ENCODE measurements at regions not wholly inside any gene's neighbourhood (a gene's known extent, or its start where the extent isn't known, plus 50 kb on each side); places are given as distances from the start of the nearest gene placed in this dataset.

- DNase-seq = no peak
These were observed 49.7 kb downstream of the CYRIA start for GRCh38 chr2:16615687-16616615.

- DNase-seq = no peak
These were observed 50.4 kb downstream of the CYRIA start for GRCh38 chr2:16615246-16615645.

DNA sequence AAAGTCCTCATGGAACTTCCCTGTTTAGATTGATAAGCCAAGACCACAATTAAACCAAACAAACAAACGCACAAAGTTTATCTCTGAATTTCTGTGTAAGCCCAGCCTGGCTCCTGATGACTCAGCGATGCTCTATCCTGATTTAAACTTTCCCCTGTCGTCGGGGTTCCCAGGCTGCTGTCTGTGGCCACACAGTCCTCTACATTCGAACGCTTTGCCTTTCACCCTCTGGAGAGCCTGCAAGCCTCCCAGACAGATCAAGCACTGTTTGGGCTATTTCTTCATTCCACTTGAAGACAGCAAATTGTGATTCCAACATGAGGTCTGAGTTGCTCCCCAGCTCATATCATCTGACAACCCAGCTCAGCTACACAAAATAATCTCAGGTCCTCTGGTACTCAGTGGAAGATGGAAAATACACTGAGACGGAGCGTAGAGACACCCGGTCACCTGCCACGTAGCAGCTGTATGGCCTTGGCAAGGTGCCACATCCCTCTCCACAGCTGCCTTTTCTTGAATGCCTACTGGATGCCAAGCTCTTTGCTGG, 51.2 kb downstream of the CYRIA start:
- no peak for DNase-seq

GRCh38 chr2:16613539-16614011, 52.1 kb downstream of the CYRIA start:
- no peak for DNase-seq

DNA sequence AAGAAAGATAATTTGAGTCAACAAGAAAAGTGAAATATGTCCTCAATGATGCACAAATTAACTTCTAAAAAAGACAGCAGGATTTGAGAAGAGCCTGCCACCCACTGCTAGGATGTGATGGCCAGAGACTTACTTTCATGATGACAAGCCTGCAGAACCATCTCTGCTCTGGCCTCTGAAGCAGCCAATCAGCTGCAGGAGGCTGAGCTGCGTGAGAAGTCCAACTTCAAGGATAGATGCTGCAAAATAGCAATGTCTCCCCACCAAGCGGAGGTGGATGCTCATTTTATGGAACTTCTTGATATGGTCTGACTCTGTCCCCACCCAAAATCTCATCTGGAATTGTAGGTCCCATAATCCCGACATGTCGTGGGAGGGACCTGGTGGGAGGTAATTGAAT, 53.1 kb downstream of the CYRIA start:
- no peak for DNase-seq

DNA sequence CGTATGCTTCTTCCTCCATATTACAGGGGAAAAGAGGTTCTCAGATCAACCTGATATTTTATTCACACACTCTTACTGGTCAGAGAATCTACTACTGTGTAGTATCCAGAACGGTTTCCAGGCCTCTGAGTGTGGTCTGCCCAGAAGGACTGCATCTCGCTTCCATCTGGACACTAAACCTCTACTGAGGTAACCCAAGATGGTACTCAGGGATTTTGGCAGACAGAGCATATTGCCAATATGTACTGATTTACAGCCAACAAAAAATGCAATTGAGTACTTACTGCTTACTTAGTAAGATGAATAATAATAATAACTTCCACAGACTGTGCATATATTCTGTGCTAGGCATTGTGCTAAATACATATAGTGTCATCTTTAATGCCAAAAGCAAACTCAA, 55.8 kb downstream of the CYRIA start:
- DNase-seq = no peak

- peak; percentile 72 for DNase-seq
These were observed 56.7 kb downstream of the CYRIA start for GRCh38 chr2:16608661-16609643.

DNA sequence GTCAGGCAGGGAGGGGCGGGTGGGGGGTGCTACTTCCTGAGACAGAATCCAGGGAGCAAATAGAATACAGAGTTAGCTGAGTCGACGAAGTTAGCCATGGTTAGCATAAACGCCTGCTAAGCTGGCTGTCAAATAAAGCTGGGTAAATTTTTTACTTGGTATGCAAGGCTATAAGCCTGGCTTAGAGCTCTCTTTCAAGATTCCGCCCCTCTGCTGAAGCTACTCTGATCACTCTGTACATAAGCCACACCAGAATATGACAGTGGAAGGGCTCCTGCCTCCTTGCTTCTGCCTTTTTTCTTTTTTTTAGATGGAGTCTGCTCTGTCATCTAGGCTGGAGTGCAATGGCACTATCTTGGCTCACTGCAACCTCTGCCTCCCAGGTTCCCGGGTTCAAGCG, 58.3 kb downstream of the CYRIA start:
- DNase-seq = no peak

DNA sequence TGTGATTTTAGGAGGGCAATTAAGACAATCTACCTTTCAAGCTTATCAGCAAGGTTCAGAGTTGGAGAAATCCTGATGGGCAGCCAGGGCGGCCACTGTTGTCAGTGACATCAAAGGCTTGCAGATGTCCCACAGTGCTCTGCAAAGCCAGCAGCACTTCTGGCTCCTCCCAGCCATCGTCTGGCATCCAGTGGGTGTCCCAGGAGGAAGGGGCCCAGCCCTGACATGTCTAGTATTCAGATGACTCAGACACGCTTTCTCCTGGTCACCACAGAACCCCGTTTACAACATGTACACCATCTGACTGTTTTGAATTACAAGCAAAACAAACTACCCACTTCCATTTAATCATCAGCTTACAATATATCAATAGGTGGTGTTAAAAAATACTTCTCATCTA, 61.4 kb downstream of the CYRIA start:
- no peak for DNase-seq

- no peak for DNase-seq
These were observed 74.2 kb downstream of the CYRIA start for GRCh38 chr2:16591370-16591933.

DNA sequence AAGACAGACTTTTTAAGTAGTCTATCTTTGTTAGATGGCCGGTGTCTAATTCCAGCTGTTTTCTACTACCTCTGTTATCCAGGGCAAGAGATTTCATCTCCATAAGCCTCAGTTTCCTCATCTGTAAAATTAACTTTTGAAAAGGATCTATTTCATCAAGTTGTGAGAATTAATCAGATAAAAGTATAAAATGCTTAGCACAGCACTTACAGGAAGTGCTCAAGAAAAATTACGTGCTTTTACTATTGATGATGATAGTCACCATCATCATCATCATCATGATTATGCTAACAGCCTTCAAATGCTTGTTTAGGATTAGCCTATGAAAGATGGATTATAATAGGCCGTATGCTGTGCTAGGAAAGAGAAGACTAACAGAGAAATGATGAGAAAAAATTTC, 76.2 kb downstream of the CYRIA start:
- no peak for DNase-seq

DNA sequence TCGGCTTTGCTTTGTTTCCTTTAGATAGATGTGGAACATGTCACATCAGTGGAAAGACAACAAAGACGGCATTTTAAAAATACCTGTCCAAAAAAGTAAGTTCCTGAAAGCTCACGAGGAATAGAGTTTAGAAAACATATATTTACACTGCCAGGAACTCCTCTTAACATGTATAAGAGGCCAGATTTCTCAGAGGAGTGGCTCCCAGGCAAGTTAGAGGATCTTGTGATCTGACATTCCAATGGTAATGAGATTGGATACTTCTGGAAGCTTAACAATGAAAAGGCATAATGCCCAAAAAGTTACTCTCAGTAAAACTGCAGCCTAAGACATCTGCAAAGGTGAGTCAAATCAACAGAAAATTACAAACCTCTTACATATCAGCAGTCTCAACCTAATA, 77.1 kb downstream of the CYRIA start:
- no peak for DNase-seq

- no peak for DNase-seq
These were observed 78.0 kb downstream of the CYRIA start for GRCh38 chr2:16587601-16588000.

GRCh38 chr2:16584824-16585540, 80.7 kb downstream of the CYRIA start:
- no peak for DNase-seq

GRCh38 chr2:16584084-16584483, 81.5 kb downstream of the CYRIA start:
- DNase-seq = no peak

DNA sequence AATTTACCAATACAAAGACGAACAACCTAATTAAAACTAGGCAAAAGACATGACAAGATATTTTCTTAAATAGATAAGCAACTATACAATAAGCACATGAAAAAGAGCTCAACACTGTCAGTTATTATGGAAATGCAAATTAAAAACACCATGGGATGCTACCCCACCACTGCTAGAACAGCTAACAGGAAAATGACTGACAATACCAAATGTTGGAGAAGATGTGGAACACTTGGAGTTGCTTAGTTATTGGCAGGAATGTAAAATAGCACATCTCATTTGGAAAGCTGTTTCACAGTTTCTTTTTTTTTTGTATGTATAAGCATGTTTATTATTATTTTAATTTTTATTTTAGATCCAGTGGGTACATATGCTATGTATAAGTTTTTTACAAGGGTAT, 84.4 kb downstream of the CYRIA start:
- DNase-seq = no peak

DNA sequence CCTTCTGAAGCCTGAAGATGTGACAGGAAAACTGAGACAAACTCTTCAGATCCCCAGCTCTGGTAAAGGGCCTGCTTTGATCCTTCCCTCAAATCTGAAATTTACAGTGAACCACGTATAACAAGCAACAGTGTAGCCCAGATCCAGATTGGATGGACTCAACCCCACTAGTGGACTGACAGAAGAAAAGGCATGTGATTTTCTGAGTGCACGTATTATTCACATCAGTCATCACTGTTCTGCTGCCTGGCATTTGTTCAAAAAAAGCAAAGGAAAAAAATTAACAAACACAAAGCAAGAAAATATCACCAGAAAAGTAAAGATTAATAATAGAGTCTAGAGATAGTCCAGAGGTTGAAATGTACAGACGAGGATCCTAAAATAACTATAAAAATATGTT, 87.6 kb downstream of the CYRIA start:
- no peak for DNase-seq

GRCh38 chr2:16570516-16570915, 95.1 kb downstream of the CYRIA start:
- no peak for DNase-seq

- DNase-seq = no peak
These were observed 96.4 kb downstream of the CYRIA start for GRCh38 chr2:16568998-16569784.

DNA sequence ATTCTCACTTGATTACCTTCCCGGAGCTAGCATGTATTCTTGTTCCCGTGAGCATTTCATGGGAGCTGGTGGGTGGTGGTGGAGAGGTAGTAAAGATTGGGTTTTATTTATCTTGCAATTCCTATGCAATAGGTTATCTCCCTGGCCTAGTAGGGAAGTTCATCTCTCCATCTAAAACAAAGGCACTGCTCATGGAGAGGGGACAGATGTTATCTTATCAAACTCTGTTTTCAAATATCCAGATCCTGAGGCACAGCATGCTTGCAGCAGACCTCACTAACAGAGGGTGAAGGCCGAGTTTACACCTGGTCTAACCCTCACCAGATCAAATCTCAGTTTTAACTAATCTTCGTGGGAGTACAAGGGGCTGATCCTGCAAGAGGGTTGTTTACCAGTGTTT, 98.9 kb downstream of the CYRIA start:
- DNase-seq = no peak

DNA sequence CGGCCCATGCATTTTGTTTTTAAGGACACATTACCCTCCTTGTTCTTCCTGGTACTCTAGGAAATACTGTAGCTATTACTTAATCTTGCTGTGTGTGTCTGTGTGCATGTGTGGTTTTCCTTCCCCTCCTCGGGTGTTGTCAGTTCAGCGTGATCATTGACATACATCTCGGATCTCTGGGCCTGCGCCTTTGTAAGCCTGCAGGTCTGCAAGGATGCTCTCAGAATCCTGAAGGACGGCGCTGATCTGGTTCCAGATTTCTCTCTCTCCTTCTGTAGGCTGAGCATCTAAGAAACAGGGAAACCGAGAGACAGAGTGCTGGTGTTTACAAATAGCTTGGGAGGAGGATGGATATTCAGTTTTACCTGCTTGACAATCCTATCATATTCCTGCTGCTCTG, 100.2 kb downstream of the CYRIA start:
- no peak for DNase-seq
